ENCODE measurements at regions not wholly inside any gene's neighbourhood (a gene's known extent, or its start where the extent isn't known, plus 50 kb on each side); places are given as distances from the start of the nearest gene placed in this dataset.

- ATAC-seq = no peak
- no peak for TF ChIP-seq ARNTL (CRISPR knock-in tag; IDR thresholded peaks at IDR 0.05; ENCODE audit: borderline replicate concordance, low read depth)
- no peak for TF ChIP-seq SNAI2 (CRISPR knock-in tag; IDR thresholded peaks at IDR 0.05)
- no peak for TF ChIP-seq OSR1 (CRISPR knock-in tag; IDR thresholded peaks at IDR 0.05)
- TF ChIP-seq ZC3H10 (CRISPR knock-in tag; IDR thresholded peaks at IDR 0.05) = no peak
- TF ChIP-seq ISL1 (CRISPR knock-in tag; IDR thresholded peaks at IDR 0.05) = no peak
- no peak for TF ChIP-seq CSRNP3 (CRISPR knock-in tag; IDR thresholded peaks at IDR 0.05)
- TF ChIP-seq ZFP30 (CRISPR knock-in tag; IDR thresholded peaks at IDR 0.05) = no peak
- no peak for TF ChIP-seq ZNF70 (CRISPR knock-in tag; IDR thresholded peaks at IDR 0.05)
- TF ChIP-seq ESRRG (CRISPR knock-in tag; IDR thresholded peaks at IDR 0.05) = no peak
- TF ChIP-seq CREB5 (CRISPR knock-in tag; IDR thresholded peaks at IDR 0.05; ENCODE audit: low read depth) = no peak
- no peak for TF ChIP-seq CSDC2 (CRISPR knock-in tag; IDR thresholded peaks at IDR 0.05)
- TF ChIP-seq PATZ1 (CRISPR knock-in tag; IDR thresholded peaks at IDR 0.05; ENCODE audit: borderline replicate concordance) = no peak
- no peak for TF ChIP-seq GLIS3 (CRISPR knock-in tag; IDR thresholded peaks at IDR 0.05)
- TF ChIP-seq ZNF565 (CRISPR knock-in tag; conservative IDR thresholded peaks at IDR 0.05; ENCODE audit: low read depth) = no peak
- TF ChIP-seq TSHZ2 (CRISPR knock-in tag; IDR thresholded peaks at IDR 0.05) = no peak
- TF ChIP-seq ZFP3 (CRISPR knock-in tag; IDR thresholded peaks at IDR 0.05) = no peak
Measured at GRCh38 chr9:111179577-111179976, 141.3 kb upstream of the LPAR1 start.

- peak; percentile 96 for ATAC-seq
- TF ChIP-seq ZNF70 (CRISPR knock-in tag; IDR thresholded peaks at IDR 0.05) (peak; percentile 52; the same call in 1 of the 2 replicates), CSRNP3 (CRISPR knock-in tag; IDR thresholded peaks at IDR 0.05) (no peak), ISL1 (CRISPR knock-in tag; IDR thresholded peaks at IDR 0.05) (peak; percentile 17; the same call in 1 of the 2 replicates), POU6F1 (CRISPR knock-in tag; IDR thresholded peaks at IDR 0.05; ENCODE audit: borderline replicate concordance, low read depth) (no peak), RARB (CRISPR knock-in tag; IDR thresholded peaks at IDR 0.05) (0 out of 2 replicates have a peak, but pooled peaks have one; percentile 30), BACH2 (CRISPR knock-in tag; IDR thresholded peaks at IDR 0.05; ENCODE audit: borderline replicate concordance) (no peak), ZNF8 (CRISPR knock-in tag; IDR thresholded peaks at IDR 0.05) (no peak), ARNTL (CRISPR knock-in tag; IDR thresholded peaks at IDR 0.05; ENCODE audit: borderline replicate concordance, low read depth) (no peak), TSHZ2 (CRISPR knock-in tag; IDR thresholded peaks at IDR 0.05) (no peak), ZNF565 (CRISPR knock-in tag; conservative IDR thresholded peaks at IDR 0.05; ENCODE audit: low read depth) (no peak), SNAI2 (CRISPR knock-in tag; IDR thresholded peaks at IDR 0.05) (no peak), ZFP3 (CRISPR knock-in tag; IDR thresholded peaks at IDR 0.05) (no peak), ZC3H10 (CRISPR knock-in tag; IDR thresholded peaks at IDR 0.05) (no peak), ESRRG (CRISPR knock-in tag; IDR thresholded peaks at IDR 0.05) (no peak), CSDC2 (CRISPR knock-in tag; IDR thresholded peaks at IDR 0.05) (no peak), TCF4 (CRISPR knock-in tag; IDR thresholded peaks at IDR 0.05; ENCODE audit: borderline replicate concordance) (no peak), ZFP30 (CRISPR knock-in tag; IDR thresholded peaks at IDR 0.05) (no peak), PPARA (CRISPR knock-in tag; IDR thresholded peaks at IDR 0.05; ENCODE audit: borderline replicate concordance) (no peak), OSR1 (CRISPR knock-in tag; IDR thresholded peaks at IDR 0.05) (no peak), TOX (CRISPR knock-in tag; IDR thresholded peaks at IDR 0.05; ENCODE audit: borderline replicate concordance) (0 out of 2 replicates have a peak, but pooled peaks have one; percentile 4), GLIS3 (CRISPR knock-in tag; IDR thresholded peaks at IDR 0.05) (no peak)
Measured at GRCh38 chr9:111178331-111179055, 140.2 kb upstream of the LPAR1 start.

Measured in SK-N-SH treated with all-trans-retinoic acid at 6 μM for 48 hours (cell line).